Keratinocyte (primary cell): ENCODE measurements at regions not wholly inside any gene's neighbourhood (a gene's known extent, or its start where the extent isn't known, plus 50 kb on each side); places are given as distances from the start of the nearest gene placed in this dataset.
A peak's percentile ranks its signal among the peaks of the same experiment; 100 is the strongest.
"Not testable (repeated sequence)": the region's sequence is repeated elsewhere in the genome, so short reads cannot be mapped to it uniquely, and the experiment has no call there.

Experiments used
- DNase-seq: peaks from one replicate; pipeline ENCODE4 v3.0.0-alpha.2; 2011; ENCODE audit warnings: low read depth, missing footprints, low spot score
- FAIRE-seq: peaks from 2 replicates; lab custom pipeline; 2011; peaks lifted over from hg19 to GRCh38; lab: Jason Lieb, UNC
- H2AFZ ChIP-seq: 2 replicates; pipeline ENCODE4 v1.6.0; 2012; ENCODE audit warnings: low read length, control low read depth, inconsistent platforms; ENCODE audit not compliant: control insufficient read depth
- H3K27ac ChIP-seq: 2 replicates; pipeline ENCODE4 v1.5.1; 2011; ENCODE audit warnings: low read length; ENCODE audit not compliant: control insufficient read depth, insufficient read depth
- H3K27me3 ChIP-seq: 3 replicates; pipeline ENCODE4 v1.6.0; 2011; ENCODE audit warnings: low read length; ENCODE audit not compliant: control insufficient read depth, insufficient read depth; ENCODE audit errors: extremely low read depth
- H3K36me3 ChIP-seq, 2 experiments: 2 replicates in 1 of 2; 3 replicates in 1 of 2; pipeline ENCODE4 v1.5.1; 2011; ENCODE audit warnings: low read length in 2 of 2, mild to moderate bottlenecking in 1 of 2; ENCODE audit not compliant: control insufficient read depth in 2 of 2, insufficient read depth in 2 of 2; ENCODE audit errors: extremely low read depth in 1 of 2
- H3K4me1 ChIP-seq: 3 replicates; pipeline ENCODE4 v1.5.1; 2011; ENCODE audit warnings: low read length; ENCODE audit not compliant: control insufficient read depth, insufficient read depth; ENCODE audit errors: extremely low read depth
- H3K4me2 ChIP-seq: 3 replicates; pipeline ENCODE4 v1.6.0; 2011; ENCODE audit warnings: low read depth, low read length; ENCODE audit not compliant: control insufficient read depth, insufficient read depth; ENCODE audit errors: extremely low read depth
- H3K4me3 ChIP-seq, 3 experiments: fragments of 200-600 bp in 1 of 3; sonication (generic) in 1 of 3; 2 replicates in 2 of 3; 3 replicates in 1 of 3; pipeline ENCODE4 v1.5.1; 2011 to 2016; ENCODE audit warnings: low read length in 3 of 3, mild to moderate bottlenecking in 3 of 3, control low read depth in 2 of 3, inconsistent platforms in 1 of 3, low read depth in 1 of 3, mixed read lengths in 1 of 3, mixed run types in 1 of 3, moderate library complexity in 1 of 3; ENCODE audit not compliant: control insufficient read depth in 2 of 3, insufficient read depth in 2 of 3; ENCODE audit errors: extremely low read depth in 1 of 3
- H3K79me2 ChIP-seq: 2 replicates; pipeline ENCODE4 v1.6.0; 2012; ENCODE audit warnings: low read length; ENCODE audit not compliant: control insufficient read depth, insufficient read depth
- H3K9ac ChIP-seq: 3 replicates; pipeline ENCODE4 v1.6.0; 2011; ENCODE audit warnings: low read length; ENCODE audit not compliant: control insufficient read depth, insufficient read depth; ENCODE audit errors: extremely low read depth
- H3K9me1 ChIP-seq: 3 replicates; pipeline ENCODE4 v1.6.0; 2011; ENCODE audit warnings: low read length; ENCODE audit not compliant: control insufficient read depth, insufficient read depth; ENCODE audit errors: extremely low read depth
- H3K9me3 ChIP-seq: 2 replicates; pipeline ENCODE4 v1.5.1; 2012; ENCODE audit warnings: low read depth, low read length; ENCODE audit not compliant: control insufficient read depth
- H4K20me1 ChIP-seq: 3 replicates; pipeline ENCODE4 v1.6.0; 2011; ENCODE audit warnings: low read length; ENCODE audit not compliant: control insufficient read depth, insufficient read depth; ENCODE audit errors: extremely low read depth
- EZH2 ChIP-seq: IDR thresholded peaks from one replicate; pipeline ENCODE4 v1.6.1; 2012; ENCODE audit warnings: inconsistent platforms, mild to moderate bottlenecking, low read length, moderate library complexity
- dilution Hi-C: fragments of 300-500 bp; cut with MboI; formaldehyde crosslinking; loops from one replicate; pipeline ENCODE4 v1.7.0; 2020; ENCODE audit warnings: low sequenced_read_pairs; ENCODE audit not compliant: extremely low pct_ligation_motif_present
- TF ChIP-seq, protein P1 (sequence below), 3 experiments: IDR thresholded peaks in 1 of 3; conservative IDR thresholded peaks in 1 of 3; optimal IDR thresholded peaks in 1 of 3; 2 replicates in 2 of 3; 3 replicates in 1 of 3; pipeline versions ENCODE3 to v1.5.1; 2011; ENCODE audit warnings: low read length in 3 of 3, mild to moderate bottlenecking in 3 of 3, moderate library complexity in 2 of 3, control low read depth in 1 of 3, inconsistent platforms in 1 of 3; ENCODE audit not compliant: insufficient read depth in 2 of 3; ENCODE audit errors: extremely low read depth in 1 of 3

DNA sequence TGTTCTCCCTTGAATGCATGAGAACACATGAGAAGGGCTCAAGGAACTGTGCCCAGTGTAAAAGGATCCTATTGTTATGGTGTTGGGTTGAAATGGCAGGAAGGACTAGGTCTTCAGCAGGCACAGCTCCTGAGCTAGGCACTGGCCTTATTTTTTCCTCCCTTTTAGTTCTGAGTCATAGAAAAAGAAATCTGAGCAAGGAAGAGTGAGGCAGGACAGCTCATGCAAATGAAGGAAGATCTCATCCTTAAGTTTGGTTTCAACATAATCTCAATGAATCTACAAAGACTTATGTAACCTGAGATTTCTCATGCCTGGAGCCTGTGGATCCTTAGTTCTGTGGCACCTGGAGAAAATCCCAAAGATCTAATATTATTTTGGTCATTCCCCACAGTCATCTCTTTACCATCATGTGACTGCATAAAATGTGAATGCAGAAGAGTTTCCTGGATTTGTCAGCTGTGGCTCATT is 188.6 kb upstream of the TBL1XR1 start:
- no peak overlapping the region for H3K4me2 ChIP-seq
- no peak overlapping the region for H3K9ac ChIP-seq
- peak; percentile 81 for FAIRE-seq
- no peak overlapping the region for H3K4me3 ChIP-seq
- no peaks in the 10 kb centered on the region for H3K9me1 ChIP-seq
- DNase-seq, result peak; percentile 40
- peak overlapping the region; percentile 7 for H2AFZ ChIP-seq
- H3K27me3 ChIP-seq, result no peaks in the 10 kb centered on the region
- no peaks in the 10 kb centered on the region for H4K20me1 ChIP-seq
- no peaks in the 10 kb centered on the region for H3K36me3 ChIP-seq
- TF ChIP-seq, protein P1, sequence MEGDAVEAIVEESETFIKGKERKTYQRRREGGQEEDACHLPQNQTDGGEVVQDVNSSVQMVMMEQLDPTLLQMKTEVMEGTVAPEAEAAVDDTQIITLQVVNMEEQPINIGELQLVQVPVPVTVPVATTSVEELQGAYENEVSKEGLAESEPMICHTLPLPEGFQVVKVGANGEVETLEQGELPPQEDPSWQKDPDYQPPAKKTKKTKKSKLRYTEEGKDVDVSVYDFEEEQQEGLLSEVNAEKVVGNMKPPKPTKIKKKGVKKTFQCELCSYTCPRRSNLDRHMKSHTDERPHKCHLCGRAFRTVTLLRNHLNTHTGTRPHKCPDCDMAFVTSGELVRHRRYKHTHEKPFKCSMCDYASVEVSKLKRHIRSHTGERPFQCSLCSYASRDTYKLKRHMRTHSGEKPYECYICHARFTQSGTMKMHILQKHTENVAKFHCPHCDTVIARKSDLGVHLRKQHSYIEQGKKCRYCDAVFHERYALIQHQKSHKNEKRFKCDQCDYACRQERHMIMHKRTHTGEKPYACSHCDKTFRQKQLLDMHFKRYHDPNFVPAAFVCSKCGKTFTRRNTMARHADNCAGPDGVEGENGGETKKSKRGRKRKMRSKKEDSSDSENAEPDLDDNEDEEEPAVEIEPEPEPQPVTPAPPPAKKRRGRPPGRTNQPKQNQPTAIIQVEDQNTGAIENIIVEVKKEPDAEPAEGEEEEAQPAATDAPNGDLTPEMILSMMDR (optimal IDR thresholded peaks at IDR 0.05 in 1 of 3, IDR thresholded peaks at IDR 0.05 in 1 of 3, conservative IDR thresholded peaks at IDR 0.05 in 1 of 3; ENCODE audit: extremely low read depth in 1 of 3, insufficient read depth in 2 of 3, low read length in 3 of 3), result no peak
- TF ChIP-seq EZH2, result no peak
- no peaks in the 10 kb centered on the region for H3K79me2 ChIP-seq
- no peaks in the 10 kb centered on the region for H3K9me3 ChIP-seq
- peak overlapping the region; percentile 21 for H3K27ac ChIP-seq
- peaks cover 18% of the 10 kb centered on the region for H3K4me1 ChIP-seq
- dilution Hi-C loops, result no loop called here

DNA sequence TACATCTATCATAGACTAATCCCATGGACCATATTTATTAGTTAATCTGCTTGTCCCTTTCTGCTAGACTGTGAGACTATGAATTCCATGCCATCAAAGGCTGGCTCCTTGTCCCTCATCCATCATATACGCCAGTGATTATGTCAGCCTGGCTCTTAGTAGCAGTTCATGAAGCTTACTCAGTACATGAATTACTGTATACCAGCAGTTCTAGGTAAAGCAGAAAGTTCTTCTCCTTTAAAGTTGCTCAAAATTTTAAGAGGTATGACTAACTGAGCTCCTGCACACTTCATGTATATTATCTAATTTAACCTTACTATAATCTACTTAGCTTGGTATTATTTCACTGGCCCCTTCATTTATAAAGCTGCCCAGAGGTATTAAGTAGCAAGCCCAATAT is 190.9 kb upstream of the TBL1XR1 start:
- H2AFZ ChIP-seq, result no peak overlapping the region
- TF ChIP-seq EZH2, result no peak
- TF ChIP-seq, protein P1 (optimal IDR thresholded peaks at IDR 0.05 in 1 of 3, IDR thresholded peaks at IDR 0.05 in 1 of 3, conservative IDR thresholded peaks at IDR 0.05 in 1 of 3; ENCODE audit: extremely low read depth in 1 of 3, insufficient read depth in 2 of 3, low read length in 3 of 3), result no peak
- no peaks in the 10 kb centered on the region for H3K9me3 ChIP-seq
- dilution Hi-C loops, result no loop called here
- H3K4me2 ChIP-seq, result no peak overlapping the region
- H3K27ac ChIP-seq, result no peak overlapping the region
- no peaks in the 10 kb centered on the region for H3K9me1 ChIP-seq
- no peaks in the 10 kb centered on the region for H4K20me1 ChIP-seq
- peaks cover 11% of the 10 kb centered on the region for H3K4me1 ChIP-seq
- DNase-seq (no peak), FAIRE-seq (no peak)
- no peak overlapping the region for H3K4me3 ChIP-seq
- H3K36me3 ChIP-seq, result no peaks in the 10 kb centered on the region
- no peak overlapping the region for H3K9ac ChIP-seq
- no peaks in the 10 kb centered on the region for H3K27me3 ChIP-seq
- H3K79me2 ChIP-seq, result no peaks in the 10 kb centered on the region

DNA sequence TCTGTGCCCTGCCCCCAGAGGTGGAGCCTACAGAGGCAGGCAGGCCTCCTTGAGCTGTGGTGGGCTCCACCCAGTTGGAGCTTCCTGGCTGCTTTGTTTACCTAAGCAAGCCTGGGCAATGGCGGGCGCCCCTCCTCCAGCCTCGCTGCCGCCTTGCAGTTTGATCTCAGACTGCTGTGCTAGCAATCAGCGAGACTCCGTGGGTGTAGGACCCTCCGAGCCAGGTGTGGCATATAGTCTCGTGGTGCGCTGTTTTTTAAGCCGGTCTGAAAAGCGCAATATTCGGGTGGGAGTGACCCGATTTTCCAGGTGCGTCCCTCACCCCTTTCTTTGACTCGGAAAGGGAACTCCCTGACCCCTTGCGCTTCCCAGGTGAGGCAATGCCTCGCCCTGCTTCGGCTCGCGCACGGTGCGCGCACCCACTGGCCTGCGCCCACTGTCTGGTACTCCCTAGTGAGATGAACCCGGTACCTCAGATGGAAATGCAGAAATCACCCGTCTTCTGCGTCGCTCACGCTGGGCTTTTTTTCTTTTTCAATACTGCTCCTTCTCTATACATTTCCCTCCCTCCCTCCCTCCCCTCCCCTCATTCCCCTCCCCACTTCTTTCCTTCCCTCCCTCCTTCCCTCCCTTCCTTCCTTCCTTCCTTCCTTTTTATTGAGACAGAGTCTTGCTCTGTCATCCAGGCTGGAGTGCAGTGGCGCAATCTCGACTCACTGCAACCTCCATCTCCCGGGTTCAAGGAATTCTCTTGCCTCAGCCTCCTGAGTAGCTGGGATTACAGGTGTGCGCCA is 197.1 kb upstream of the TBL1XR1 start:
- H3K4me2 ChIP-seq, H3K9ac ChIP-seq, H3K9me1 ChIP-seq, H3K36me3 ChIP-seq, FAIRE-seq, dilution Hi-C loops, H3K27me3 ChIP-seq, H3K27ac ChIP-seq, H3K9me3 ChIP-seq, H4K20me1 ChIP-seq, H3K4me3 ChIP-seq, H3K79me2 ChIP-seq, H2AFZ ChIP-seq, H3K4me1 ChIP-seq, DNase-seq: not testable (repeated sequence)
